ENCODE measurements at regions not wholly inside any gene's neighbourhood (a gene's known extent, or its start where the extent isn't known, plus 50 kb on each side); places are given as distances from the start of the nearest gene placed in this dataset.

DNA sequence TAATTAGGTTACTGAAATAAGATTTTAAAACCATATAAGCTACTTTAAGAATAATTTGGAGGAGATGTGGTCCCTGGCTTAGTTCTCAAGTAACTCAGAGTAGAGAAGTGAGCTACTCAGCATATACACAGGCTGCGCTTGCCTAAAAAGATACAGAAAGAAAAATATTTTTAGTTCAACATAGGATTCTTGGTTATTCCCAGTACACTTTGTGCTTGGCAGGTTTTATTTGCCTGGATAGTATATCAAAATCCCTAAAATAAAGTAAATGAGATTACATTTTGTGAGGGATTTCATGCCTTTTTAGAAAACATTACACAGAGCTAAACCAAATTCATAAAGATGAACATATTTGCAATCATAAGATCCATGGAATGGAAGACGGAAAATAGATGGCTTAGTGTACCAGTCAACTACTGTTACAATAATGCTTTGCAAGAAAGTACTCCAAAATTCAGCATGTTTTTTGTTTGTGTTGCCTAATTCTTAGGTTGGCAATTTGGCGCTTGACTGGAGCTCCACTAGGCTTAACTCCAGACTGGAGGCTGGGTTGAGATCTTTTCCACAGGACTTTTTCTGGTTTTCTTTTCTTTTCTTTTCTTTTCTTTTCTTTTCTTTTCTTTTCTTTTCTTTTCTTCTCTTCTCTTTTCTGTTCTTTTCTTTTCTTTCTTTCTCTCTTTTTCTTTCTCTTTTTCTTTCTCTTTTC, 600.5 kb upstream of the SYT4 start:
- DNase-seq (ENCODE audit: low read depth), result no peak
- TF ChIP-seq, protein P1, sequence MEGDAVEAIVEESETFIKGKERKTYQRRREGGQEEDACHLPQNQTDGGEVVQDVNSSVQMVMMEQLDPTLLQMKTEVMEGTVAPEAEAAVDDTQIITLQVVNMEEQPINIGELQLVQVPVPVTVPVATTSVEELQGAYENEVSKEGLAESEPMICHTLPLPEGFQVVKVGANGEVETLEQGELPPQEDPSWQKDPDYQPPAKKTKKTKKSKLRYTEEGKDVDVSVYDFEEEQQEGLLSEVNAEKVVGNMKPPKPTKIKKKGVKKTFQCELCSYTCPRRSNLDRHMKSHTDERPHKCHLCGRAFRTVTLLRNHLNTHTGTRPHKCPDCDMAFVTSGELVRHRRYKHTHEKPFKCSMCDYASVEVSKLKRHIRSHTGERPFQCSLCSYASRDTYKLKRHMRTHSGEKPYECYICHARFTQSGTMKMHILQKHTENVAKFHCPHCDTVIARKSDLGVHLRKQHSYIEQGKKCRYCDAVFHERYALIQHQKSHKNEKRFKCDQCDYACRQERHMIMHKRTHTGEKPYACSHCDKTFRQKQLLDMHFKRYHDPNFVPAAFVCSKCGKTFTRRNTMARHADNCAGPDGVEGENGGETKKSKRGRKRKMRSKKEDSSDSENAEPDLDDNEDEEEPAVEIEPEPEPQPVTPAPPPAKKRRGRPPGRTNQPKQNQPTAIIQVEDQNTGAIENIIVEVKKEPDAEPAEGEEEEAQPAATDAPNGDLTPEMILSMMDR (IDR thresholded peaks at IDR 0.05; ENCODE audit: insufficient read depth, low read length), result no peak
- H3K4me3 ChIP-seq (ENCODE audit: low read depth, low read length), result no peak overlapping the region

DNA sequence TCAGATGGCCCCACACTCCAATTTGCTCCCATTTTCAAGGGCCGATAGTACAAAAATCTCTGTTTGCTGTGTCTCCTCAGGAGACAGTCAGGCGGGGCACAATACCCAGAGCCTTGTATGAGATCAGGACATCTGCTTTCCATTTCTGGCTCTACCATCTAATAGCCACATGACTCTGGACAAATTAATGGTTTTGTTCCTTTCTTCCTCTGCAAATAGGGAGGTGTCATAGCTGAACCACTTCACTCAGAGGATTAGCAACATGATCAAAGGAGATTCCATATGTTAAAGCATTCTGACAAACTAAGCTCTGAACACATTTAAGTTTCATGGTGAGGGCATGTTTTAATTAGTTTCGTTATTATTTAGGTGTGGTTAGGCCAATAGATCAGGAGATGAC, 602.1 kb upstream of the SYT4 start:
- DNase-seq (ENCODE audit: low read depth), result no peak
- H3K4me3 ChIP-seq (ENCODE audit: low read depth, low read length), result no peak overlapping the region
- TF ChIP-seq, protein P1 (IDR thresholded peaks at IDR 0.05; ENCODE audit: insufficient read depth, low read length), result no peak

DNA sequence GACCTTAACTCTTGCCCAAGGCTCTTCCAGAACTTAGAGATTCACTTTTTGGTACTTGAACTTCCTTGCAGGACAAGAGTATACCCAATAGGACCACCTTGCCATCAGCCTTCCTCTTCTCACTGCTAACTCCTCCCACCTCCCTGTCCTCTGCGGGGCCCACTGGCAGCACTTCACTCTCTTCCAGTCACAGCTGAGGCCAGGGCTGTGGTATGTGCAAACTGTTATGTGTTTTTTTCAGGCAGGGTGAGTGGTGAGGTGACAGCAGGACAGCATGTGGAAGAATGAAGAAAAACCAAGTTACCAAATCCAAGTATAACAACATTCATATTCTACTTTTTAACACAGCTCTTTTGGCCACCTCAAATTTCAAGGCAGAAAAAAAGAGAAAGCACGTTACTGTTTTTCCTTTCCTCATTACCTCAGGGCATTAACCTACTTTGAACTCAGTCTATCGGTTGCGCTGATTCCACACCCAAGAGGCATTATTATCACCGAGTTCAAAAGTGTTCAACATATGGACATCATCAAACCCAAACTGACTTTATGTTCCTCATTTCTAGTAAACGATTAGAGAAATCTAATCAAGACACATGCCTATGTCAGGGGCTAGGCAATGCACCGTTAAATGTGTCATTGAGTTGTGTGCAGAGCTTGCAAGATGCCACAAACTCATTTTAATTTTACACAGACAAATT, 605.2 kb upstream of the SYT4 start:
- H3K4me3 ChIP-seq (ENCODE audit: low read depth, low read length), result no peak overlapping the region
- TF ChIP-seq, protein P1 (IDR thresholded peaks at IDR 0.05; ENCODE audit: insufficient read depth, low read length), result no peak
- no peak for DNase-seq (ENCODE audit: low read depth)

DNA sequence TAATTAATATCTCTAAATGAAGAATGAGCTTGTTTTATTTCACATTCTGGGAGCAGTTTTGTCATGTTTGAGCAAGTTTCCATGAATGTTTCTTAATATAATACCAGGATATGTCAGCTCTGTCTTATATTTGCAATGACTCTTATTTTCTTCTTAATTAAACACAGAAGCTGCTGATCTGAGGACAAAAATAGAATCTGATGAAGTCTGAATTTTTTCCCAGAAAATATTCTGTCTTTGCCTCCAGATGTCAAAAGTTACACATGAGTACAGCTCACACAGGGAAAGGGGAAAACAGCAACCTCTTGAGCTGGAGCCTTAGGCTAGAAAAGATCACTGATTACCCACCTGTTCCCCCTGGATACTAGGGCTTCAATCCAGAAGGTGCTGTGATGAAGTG, 606.6 kb upstream of the SYT4 start:
- TF ChIP-seq, protein P1 (IDR thresholded peaks at IDR 0.05; ENCODE audit: insufficient read depth, low read length), result no peak
- no peak overlapping the region for H3K4me3 ChIP-seq (ENCODE audit: low read depth, low read length)
- DNase-seq (ENCODE audit: low read depth), result no peak

DNA sequence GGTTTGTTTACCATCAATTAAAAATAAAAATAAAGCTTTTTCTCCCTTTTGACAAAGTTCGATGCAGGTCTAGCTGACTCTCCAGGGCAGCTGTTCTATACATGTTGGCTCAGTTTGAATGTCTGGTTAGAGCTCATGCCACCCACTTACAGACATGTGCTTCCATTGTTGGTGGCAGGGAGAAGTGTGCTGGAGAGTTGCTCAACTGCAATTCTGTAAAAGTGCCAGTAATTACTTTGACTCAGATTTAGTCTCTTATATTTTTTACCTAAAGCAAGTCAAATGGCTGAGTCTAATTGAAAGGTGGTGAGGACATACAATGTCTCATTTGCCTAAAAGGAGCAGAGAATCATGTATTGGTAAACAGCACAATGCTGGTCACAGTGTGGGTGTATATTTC, 609.1 kb upstream of the SYT4 start:
- TF ChIP-seq, protein P1 (IDR thresholded peaks at IDR 0.05; ENCODE audit: insufficient read depth, low read length), result no peak
- H3K4me3 ChIP-seq (ENCODE audit: low read depth, low read length), result no peak overlapping the region
- DNase-seq (ENCODE audit: low read depth), result no peak

DNA sequence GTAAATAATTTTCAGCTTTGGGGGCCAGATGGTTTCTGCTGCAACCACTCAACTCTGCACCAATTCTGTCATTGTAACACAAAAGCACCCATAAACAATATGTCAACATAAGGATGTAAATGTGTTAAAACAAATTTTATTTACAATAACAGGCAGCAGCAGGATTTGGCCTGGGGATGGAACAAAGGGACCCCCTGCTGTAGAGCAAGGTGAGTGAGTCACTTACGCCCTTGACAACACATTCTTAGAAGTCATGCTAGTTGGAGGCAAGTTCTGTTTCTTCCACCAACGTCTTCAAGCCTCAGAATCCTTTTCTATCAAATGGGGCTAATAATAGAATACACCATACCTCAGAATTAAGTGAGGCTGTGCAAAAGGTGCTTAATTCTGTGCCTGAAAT, 610.2 kb upstream of the SYT4 start:
- TF ChIP-seq, protein P1 (IDR thresholded peaks at IDR 0.05; ENCODE audit: insufficient read depth, low read length), result no peak
- no peak for DNase-seq (ENCODE audit: low read depth)

More for the DNA sequence above, 610.2 kb upstream of the SYT4 start:
- H3K4me3 ChIP-seq (ENCODE audit: low read depth, low read length), result no peak overlapping the region

Data from fibroblast of the aortic adventitia (primary cell).